ENCODE measurements at regions not wholly inside any gene's neighbourhood (a gene's known extent, or its start where the extent isn't known, plus 50 kb on each side); places are given as distances from the start of the nearest gene placed in this dataset.
"Not testable (repeated sequence)": the region's sequence is repeated elsewhere in the genome, so short reads cannot be mapped to it uniquely, and the experiment has no call there.

DNA sequence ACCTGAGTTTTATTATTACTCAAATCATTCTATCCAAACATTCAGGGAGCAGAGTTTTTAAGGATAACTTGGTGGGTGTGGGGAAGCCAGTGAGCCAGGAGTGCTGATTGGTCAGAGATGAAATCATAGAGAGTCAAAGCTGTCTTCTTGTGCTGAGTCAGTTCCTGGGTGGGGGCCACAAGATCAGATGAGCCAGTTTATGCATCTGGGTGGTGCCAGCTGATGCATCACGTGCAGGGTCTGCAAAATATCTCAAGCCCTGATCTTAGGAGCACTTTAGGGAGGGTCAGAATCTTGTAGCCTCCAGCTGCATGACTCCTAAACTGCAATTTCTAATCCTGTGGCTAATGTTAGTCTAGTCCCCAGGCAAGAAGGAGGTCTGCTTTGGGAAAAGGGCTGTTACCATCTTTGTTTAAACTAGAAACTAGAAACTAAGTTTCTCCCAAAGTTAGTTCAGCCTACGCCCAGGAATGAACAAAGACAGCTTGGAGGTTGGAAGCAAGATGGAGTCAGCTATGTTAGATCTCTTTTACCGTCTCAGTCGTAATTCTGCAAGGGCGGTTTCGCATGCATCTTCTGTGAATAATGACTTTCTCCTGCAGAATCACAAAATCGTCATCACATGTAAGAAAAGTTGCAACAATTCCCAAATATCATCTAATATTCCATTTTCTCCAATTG, 97.5 kb downstream of the ZNF664 start:
- FAIRE-seq; ATAC-seq; H3K4me1 ChIP-seq; H3K4me3 ChIP-seq; H3K4me2 ChIP-seq; DNase-seq (ENCODE audit: low read depth in 1 of 2, low spot score in 1 of 2); H3K27ac ChIP-seq; POLR2A ChIA-PET: not testable (repeated sequence)
- H3K9me3 ChIP-seq = peaks cover 12% of the 10 kb centered on the region
- CTCF ChIA-PET = interaction anchor here (0.6 to 2.5 kb wide), 3 partner anchors 9 to 198 kb away, joined by 3 to 8 read pairs (median 3); no protein-coding TSS in a partner anchor
- WGBS (ENCODE audit: missing lambda C conversion rate) = 61% methylated on average over 7 of the region's 7 CpGs
- TF ChIP-seq, protein P1, sequence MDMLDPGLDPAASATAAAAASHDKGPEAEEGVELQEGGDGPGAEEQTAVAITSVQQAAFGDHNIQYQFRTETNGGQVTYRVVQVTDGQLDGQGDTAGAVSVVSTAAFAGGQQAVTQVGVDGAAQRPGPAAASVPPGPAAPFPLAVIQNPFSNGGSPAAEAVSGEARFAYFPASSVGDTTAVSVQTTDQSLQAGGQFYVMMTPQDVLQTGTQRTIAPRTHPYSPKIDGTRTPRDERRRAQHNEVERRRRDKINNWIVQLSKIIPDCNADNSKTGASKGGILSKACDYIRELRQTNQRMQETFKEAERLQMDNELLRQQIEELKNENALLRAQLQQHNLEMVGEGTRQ (IDR thresholded peaks at IDR 0.05) = 0 out of 2 replicates have a peak, but pooled peaks have one; percentile 13

- no peak for DNase-seq (ENCODE audit: low read depth in 1 of 2, low spot score in 1 of 2)
- WGBS (ENCODE audit: missing lambda C conversion rate) = 44% methylated on average over 3 of the region's 3 CpGs
- no peak overlapping the region for H3K4me3 ChIP-seq
- H3K9me3 ChIP-seq = peaks cover 11% of the 10 kb centered on the region
- CTCF ChIA-PET = interaction anchor here (0.6 to 2.5 kb wide), 4 partner anchors 8 to 197 kb away, joined by 3 to 8 read pairs (median 6); no protein-coding TSS in a partner anchor
- H3K27ac ChIP-seq = no peak overlapping the region
- no peak for ATAC-seq
- no peak for TF ChIP-seq TP53 (CRISPR knock-in tag; IDR thresholded peaks at IDR 0.05)
- TF ChIP-seq HDAC2 (IDR thresholded peaks at IDR 0.05) = no peak
- no peak for TF ChIP-seq FOSB (CRISPR knock-in tag; IDR thresholded peaks at IDR 0.05)
- no peak for TF ChIP-seq RARB (CRISPR knock-in tag; IDR thresholded peaks at IDR 0.05)
- no peak for TF ChIP-seq JUNB (IDR thresholded peaks at IDR 0.05)
- TF ChIP-seq EHMT2 (IDR thresholded peaks at IDR 0.05; ENCODE audit: low read depth) = no peak
- TF ChIP-seq PHF8 (IDR thresholded peaks at IDR 0.05; ENCODE audit: borderline replicate concordance, low read depth) = no peak
- TF ChIP-seq NFE2L2 (conservative IDR thresholded peaks at IDR 0.05; ENCODE audit: low read length) = no peak
- no peak for TF ChIP-seq HMGXB4 (CRISPR knock-in tag; IDR thresholded peaks at IDR 0.05; ENCODE audit: borderline replicate concordance)
- no peak for TF ChIP-seq HES2 (IDR thresholded peaks at IDR 0.05)
- no peak for TF ChIP-seq HEYL (CRISPR knock-in tag; IDR thresholded peaks at IDR 0.05)
- no peak for TF ChIP-seq GATA3 (IDR thresholded peaks at IDR 0.05; ENCODE audit: borderline replicate concordance)
- no peak for TF ChIP-seq POLR2AphosphoS2 (conservative IDR thresholded peaks at IDR 0.05; ENCODE audit: low read length)
- POLR2A ChIA-PET = no interaction called here
- no peak overlapping the region for H3K4me2 ChIP-seq
- no peak for FAIRE-seq
- H3K4me1 ChIP-seq = no peaks in the 10 kb centered on the region; the same call in 2 of the 3 replicates
Measured at GRCh38 chr12:124071075-124071443, 98.0 kb downstream of the ZNF664 start.

DNA sequence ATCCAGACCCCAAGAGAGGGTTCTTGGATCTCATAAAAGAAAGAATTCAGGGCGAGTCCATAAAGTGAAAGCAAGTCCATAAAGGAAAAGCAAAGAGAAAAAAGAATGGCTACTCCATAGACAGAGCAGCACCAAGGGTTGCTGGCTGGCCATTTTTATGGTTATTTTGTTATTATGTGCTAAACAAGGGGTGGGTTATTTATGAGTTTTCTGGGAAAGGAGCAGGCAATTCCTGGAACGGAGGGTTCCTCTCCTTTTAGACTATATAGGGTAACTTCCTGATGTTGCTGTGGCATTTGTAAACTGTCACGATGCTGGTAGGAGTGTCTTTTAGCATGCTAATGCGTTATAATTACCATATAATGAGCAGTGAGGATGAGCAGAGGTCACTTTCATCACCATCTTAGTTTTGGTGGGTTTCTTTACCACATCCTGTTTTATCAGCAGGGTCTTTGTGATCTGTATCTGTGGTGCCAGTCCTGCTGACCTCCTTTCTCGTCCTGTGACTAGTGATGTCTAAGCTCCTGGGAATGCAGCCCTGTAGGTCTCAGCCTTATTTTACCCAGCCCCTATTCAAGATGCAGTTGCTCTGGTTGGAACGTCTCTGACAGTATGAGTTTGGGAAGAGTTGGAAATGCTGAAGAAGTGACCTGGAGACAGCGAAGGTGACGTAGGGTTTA, 100.5 kb downstream of the ZNF664 start:
- Histone ChIP-seq H3K4me1 (no peaks in the 10 kb centered on the region; the same call in 2 of the 3 replicates), H3K27ac (no peak overlapping the region), H3K4me2 (no peak overlapping the region), H3K9me3 (no peaks in the 10 kb centered on the region), H3K4me3 (no peak overlapping the region)
- DNase-seq (ENCODE audit: low read depth in 1 of 2, low spot score in 1 of 2) = no peak
- ATAC-seq = no peak
- no peak for TF ChIP-seq FOSL2 (IDR thresholded peaks at IDR 0.05)
- TF ChIP-seq FOSL2 (CRISPR knock-in tag; IDR thresholded peaks at IDR 0.05) = no peak
- TF ChIP-seq NPAS2 (CRISPR knock-in tag; IDR thresholded peaks at IDR 0.05; ENCODE audit: borderline replicate concordance) = no peak
- no peak for TF ChIP-seq CEBPB (IDR thresholded peaks at IDR 0.05)
- TF ChIP-seq CHD4 (IDR thresholded peaks at IDR 0.05; ENCODE audit: borderline replicate concordance) = no peak
- no peak for TF ChIP-seq MYC (IDR thresholded peaks at IDR 0.05; ENCODE audit: borderline replicate concordance, low read length)
- 42% methylated on average over 8 of the region's 8 CpGs for WGBS (ENCODE audit: missing lambda C conversion rate)
- no peak for FAIRE-seq
- ChIA-PET CTCF (no interaction called here), POLR2A (no interaction called here)
